Mesendoderm (in vitro differentiated cells): ENCODE measurements at regions not wholly inside any gene's neighbourhood (a gene's known extent, or its start where the extent isn't known, plus 50 kb on each side); places are given as distances from the start of the nearest gene placed in this dataset.
A peak's percentile ranks its signal among the peaks of the same experiment; 100 is the strongest.

ENCODE experiments used
- DNase-seq: peaks from one replicate; pipeline ENCODE4 v3.0.0; 2013
- H2AK5ac ChIP-seq: 2 replicates; pipeline ENCODE4 v1.6.1; 2013; ENCODE audit warnings: low read length, inconsistent platforms
- H2BK120ac ChIP-seq: 2 replicates; pipeline ENCODE4 v1.6.1; 2013; ENCODE audit warnings: low read depth, mild to moderate bottlenecking, low read length, moderate library complexity, mixed read lengths
- H2BK15ac ChIP-seq: replicated peaks from 2 replicates; pipeline ENCODE4 v1.6.1; 2013; ENCODE audit warnings: low read depth, mild to moderate bottlenecking, moderate library complexity
- H2BK5ac ChIP-seq: 2 replicates; pipeline ENCODE4 v1.6.1; 2013; ENCODE audit warnings: low read length, inconsistent platforms
- H3K18ac ChIP-seq: 2 replicates; pipeline ENCODE4 v1.6.1; 2013; ENCODE audit warnings: mild to moderate bottlenecking, low read length, mixed read lengths
- H3K23ac ChIP-seq: one replicate; pipeline ENCODE4 v1.6.1; 2013; ENCODE audit warnings: low read length
- H3K27ac ChIP-seq: 2 replicates; pipeline ENCODE4 v1.5.1; 2013; ENCODE audit warnings: low read depth, mild to moderate bottlenecking, inconsistent platforms, low read length, moderate library complexity
- H3K27me3 ChIP-seq: 2 replicates; pipeline ENCODE4 v1.6.1; 2013; ENCODE audit warnings: low read length, control low read depth, mild to moderate bottlenecking, inconsistent platforms; ENCODE audit not compliant: insufficient read depth, poor library complexity
- H3K36me3 ChIP-seq: 2 replicates; pipeline ENCODE4 v1.6.1; 2013; ENCODE audit warnings: low read length, inconsistent platforms; ENCODE audit not compliant: control insufficient read depth, insufficient read depth
- H3K4ac ChIP-seq: one replicate; pipeline ENCODE4 v1.6.1; 2013; ENCODE audit warnings: low read depth, mild to moderate bottlenecking, low read length, moderate library complexity
- H3K4me1 ChIP-seq: 2 replicates; pipeline ENCODE4 v1.6.1; 2013; ENCODE audit warnings: low read depth, low read length, inconsistent platforms; ENCODE audit not compliant: control insufficient read depth
- H3K4me2 ChIP-seq: 2 replicates; pipeline ENCODE4 v1.6.1; 2013; ENCODE audit warnings: low read length
- H3K4me3 ChIP-seq: 2 replicates; pipeline ENCODE4 v1.5.1; 2013; ENCODE audit warnings: mild to moderate bottlenecking, low read length
- H3K56ac ChIP-seq: one replicate; pipeline ENCODE4 v1.6.1; 2013; ENCODE audit warnings: low read length
- H3K79me1 ChIP-seq: 2 replicates; pipeline ENCODE4 v1.6.1; 2013; ENCODE audit warnings: low read length, inconsistent platforms
- H3K79me2 ChIP-seq: 2 replicates; pipeline ENCODE4 v1.6.1; 2013; ENCODE audit warnings: mild to moderate bottlenecking, low read length; ENCODE audit not compliant: control insufficient read depth, insufficient read depth
- H3K9ac ChIP-seq: 2 replicates; pipeline ENCODE4 v1.6.1; 2013; ENCODE audit warnings: low read length, inconsistent platforms
- H4K5ac ChIP-seq: one replicate; pipeline ENCODE4 v1.6.1; 2013; ENCODE audit warnings: low read length
- H4K8ac ChIP-seq: one replicate; pipeline ENCODE4 v1.6.1; 2013; ENCODE audit warnings: low read depth, mild to moderate bottlenecking, control low read depth, low read length, moderate library complexity
- WGBS: extraction: QIAGEN DNeasy Blood & Tissue Kit; methylation state at CpG from one replicate; pipeline ENCODE4 v1.1.7; 2013; ENCODE audit warnings: low lambda C conversion rate, missing lambda C conversion rate; ENCODE audit not compliant: insufficient coverage; ENCODE audit errors: extremely low coverage; 5-methylcytosine and 5-hydroxymethylcytosine counted together

GRCh38 chr1:29469457-29469856, 233.1 kb downstream of the PTPRU start:
- Histone ChIP-seq H3K23ac (no peak overlapping the region), H4K8ac (no peak overlapping the region), H3K4me2 (no peak overlapping the region), H3K27me3 (no peaks in the 10 kb centered on the region), H3K4me1 (peaks cover 10% of the 10 kb centered on the region), H3K56ac (no peak overlapping the region), H3K36me3 (no peaks in the 10 kb centered on the region), H3K27ac (no peak overlapping the region), H4K5ac (no peak overlapping the region), H3K79me2 (no peaks in the 10 kb centered on the region), H2BK5ac (no peak overlapping the region), H3K4me3 (no peak overlapping the region), H2BK15ac (no peak overlapping the region), H3K4ac (no peak overlapping the region), H2AK5ac (no peak overlapping the region), H3K18ac (no peak overlapping the region), H3K9ac (no peak overlapping the region), H2BK120ac (no peak overlapping the region), H3K79me1 (no peaks in the 10 kb centered on the region)
- no peak for DNase-seq
- no CpG with 5 or more reads among the region's 4 CpGs for WGBS

GRCh38 chr1:29467989-29468900, 231.9 kb downstream of the PTPRU start:
- no peaks in the 10 kb centered on the region for H3K79me1 ChIP-seq
- no CpG with 5 or more reads among the region's 10 CpGs for WGBS
- no peak overlapping the region for H4K5ac ChIP-seq

GRCh38 chr1:29466258-29466657, 229.9 kb downstream of the PTPRU start:
- Histone ChIP-seq H3K27me3 (no peaks in the 10 kb centered on the region), H3K4ac (no peak overlapping the region), H3K23ac (no peak overlapping the region), H3K4me1 (no peaks in the 10 kb centered on the region), H2AK5ac (no peak overlapping the region), H3K27ac (no peak overlapping the region), H4K8ac (no peak overlapping the region), H2BK120ac (no peak overlapping the region), H3K18ac (no peak overlapping the region), H3K4me3 (no peak overlapping the region), H3K79me2 (no peaks in the 10 kb centered on the region), H3K36me3 (no peaks in the 10 kb centered on the region), H3K9ac (no peak overlapping the region), H3K56ac (no peak overlapping the region), H3K4me2 (no peak overlapping the region), H3K79me1 (no peaks in the 10 kb centered on the region), H4K5ac (no peak overlapping the region), H2BK15ac (no peak overlapping the region), H2BK5ac (no peak overlapping the region)
- no CpG with 5 or more reads among the region's 3 CpGs for WGBS
- no peak for DNase-seq

More at GRCh38 chr1:29467989-29468900, 231.9 kb downstream of the PTPRU start:
- Histone ChIP-seq H2BK5ac (no peak overlapping the region), H3K23ac (no peak overlapping the region), H3K4me2 (no peak overlapping the region), H3K4me3 (no peak overlapping the region), H3K4ac (no peak overlapping the region), H3K79me2 (no peaks in the 10 kb centered on the region), H3K4me1 (peaks cover 3% of the 10 kb centered on the region), H3K27ac (no peak overlapping the region), H3K27me3 (no peaks in the 10 kb centered on the region), H2BK120ac (no peak overlapping the region), H3K18ac (no peak overlapping the region), H3K36me3 (no peaks in the 10 kb centered on the region), H2BK15ac (no peak overlapping the region), H3K9ac (no peak overlapping the region), H4K8ac (no peak overlapping the region), H3K56ac (no peak overlapping the region), H2AK5ac (no peak overlapping the region)
- DNase-seq = no peak

DNA sequence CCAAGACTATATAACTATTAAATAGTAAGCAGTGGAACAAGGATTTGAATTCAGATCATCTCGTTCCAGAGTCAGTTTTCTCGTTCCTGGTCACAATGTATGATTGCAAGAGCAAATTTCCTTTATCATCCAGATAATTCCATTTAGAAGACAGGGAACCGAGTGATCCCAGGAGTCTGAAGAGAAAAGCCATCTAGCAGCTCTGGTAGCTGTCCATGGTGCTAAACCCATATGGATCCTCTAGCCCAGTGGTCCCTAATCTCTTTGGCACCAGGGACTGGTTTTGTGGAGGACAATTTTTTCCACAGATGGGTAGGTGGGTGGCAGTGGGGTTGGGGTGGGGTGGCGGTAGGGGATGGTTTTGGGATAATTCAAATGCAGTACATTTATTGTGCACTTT, 229.4 kb downstream of the PTPRU start:
- WGBS = no CpG with 5 or more reads among the region's 4 CpGs

DNA sequence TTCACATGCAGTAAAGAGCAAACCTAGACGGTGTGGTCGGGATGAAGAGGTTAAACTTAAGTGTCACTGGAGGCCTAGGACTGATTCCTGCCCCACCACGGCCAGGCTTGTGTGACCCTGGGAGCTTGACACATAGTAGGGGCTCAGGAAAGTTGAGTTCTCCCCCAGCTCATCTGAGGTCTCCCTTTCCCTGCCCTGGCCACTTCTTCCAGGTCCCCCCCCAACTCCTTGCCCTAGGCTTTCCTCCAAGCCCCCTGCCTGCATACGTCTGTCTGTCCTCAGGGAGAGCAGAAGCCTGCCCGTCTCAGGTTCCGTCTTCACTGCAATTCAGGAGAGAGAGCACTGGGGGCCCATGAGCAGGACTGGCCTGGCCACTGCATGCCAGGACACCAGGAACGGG, 225.8 kb downstream of the PTPRU start:
- no CpG with 5 or more reads among the region's 7 CpGs for WGBS
- Histone ChIP-seq H3K9ac (no peak overlapping the region), H4K8ac (no peak overlapping the region), H3K27ac (no peak overlapping the region), H3K79me2 (no peaks in the 10 kb centered on the region), H4K5ac (no peak overlapping the region), H2BK5ac (no peak overlapping the region), H3K36me3 (no peaks in the 10 kb centered on the region), H3K4me2 (no peak overlapping the region), H3K27me3 (no peaks in the 10 kb centered on the region), H3K18ac (no peak overlapping the region), H3K56ac (no peak overlapping the region), H2BK120ac (no peak overlapping the region), H3K4me3 (no peak overlapping the region), H3K23ac (no peak overlapping the region), H2AK5ac (no peak overlapping the region), H2BK15ac (no peak overlapping the region), H3K4ac (no peak overlapping the region), H3K79me1 (no peaks in the 10 kb centered on the region), H3K4me1 (no peaks in the 10 kb centered on the region)
- DNase-seq = no peak

More for the DNA sequence above, 229.4 kb downstream of the PTPRU start:
- Histone ChIP-seq H3K79me2 (no peaks in the 10 kb centered on the region), H3K27ac (no peak overlapping the region), H2BK15ac (no peak overlapping the region), H3K36me3 (no peaks in the 10 kb centered on the region), H3K18ac (no peak overlapping the region), H3K4ac (no peak overlapping the region), H4K5ac (no peak overlapping the region), H3K27me3 (no peaks in the 10 kb centered on the region), H3K56ac (no peak overlapping the region), H2AK5ac (no peak overlapping the region), H2BK120ac (no peak overlapping the region), H3K4me2 (no peak overlapping the region), H3K4me1 (no peaks in the 10 kb centered on the region), H4K8ac (no peak overlapping the region), H3K9ac (no peak overlapping the region), H2BK5ac (no peak overlapping the region), H3K23ac (no peak overlapping the region), H3K4me3 (no peak overlapping the region), H3K79me1 (no peaks in the 10 kb centered on the region)
- peak; percentile 53 for DNase-seq
